ENCODE measurements at regions not wholly inside any gene's neighbourhood (a gene's known extent, or its start where the extent isn't known, plus 50 kb on each side); places are given as distances from the start of the nearest gene placed in this dataset.

- no peak for DNase-seq (ENCODE audit: low spot score)
- no peaks in the 10 kb centered on the region for H3K36me3 ChIP-seq (ENCODE audit: control insufficient read depth in 4 of 4, insufficient read depth in 3 of 4, low read depth in 1 of 4, low read length in 3 of 4)
- H3K4me3 ChIP-seq (ENCODE audit: low read depth in 1 of 3, low read length in 3 of 3), result no peak overlapping the region
- H3K4me1 ChIP-seq (ENCODE audit: control insufficient read depth in 4 of 4, insufficient read depth in 4 of 4, low read length in 3 of 4), result no peaks in the 10 kb centered on the region
- 92% methylated on average over 3 of the region's 3 CpGs for WGBS
- H3K27ac ChIP-seq (ENCODE audit: low read depth in 1 of 2, low read length in 2 of 2), result no peak overlapping the region
- no peak overlapping the region for H3K9ac ChIP-seq (ENCODE audit: low read depth in 1 of 2, low read length in 2 of 2)
- no peaks in the 10 kb centered on the region for H3K27me3 ChIP-seq (ENCODE audit: control insufficient read depth in 4 of 4, insufficient read depth in 4 of 4, low read length in 3 of 4)
- peaks cover 0 to 4% (median under 1%) of the 10 kb centered on the region in 4 donors for H3K9me3 ChIP-seq (ENCODE audit: control insufficient read depth in 4 of 4, low read length in 3 of 4)
- no peak for TF ChIP-seq EGR1 (IDR thresholded peaks at IDR 0.05; ENCODE audit: low read depth in 2 of 2)
- TF ChIP-seq FOXA2 (IDR thresholded peaks at IDR 0.05), result no peak
- TF ChIP-seq CTCF (IDR thresholded peaks at IDR 0.05; ENCODE audit: low read depth, low read length, missing input control), result no peak
- no peak for TF ChIP-seq REST (IDR thresholded peaks at IDR 0.05)
- TF ChIP-seq TAF1 (conservative IDR thresholded peaks at IDR 0.05), result no peak
Observed at GRCh38 chr11:103656382-103656781, 380.1 kb upstream of the DDI1 start.

- Histone ChIP-seq H3K27ac (ENCODE audit: low read depth in 1 of 2, low read length in 2 of 2) (no peak overlapping the region), H3K4me1 (ENCODE audit: control insufficient read depth in 4 of 4, insufficient read depth in 4 of 4, low read length in 3 of 4) (no peaks in the 10 kb centered on the region), H3K9ac (ENCODE audit: low read depth in 1 of 2, low read length in 2 of 2) (no peak overlapping the region), H3K4me3 (ENCODE audit: low read depth in 1 of 3, low read length in 3 of 3) (no peak overlapping the region), H3K27me3 (ENCODE audit: control insufficient read depth in 4 of 4, insufficient read depth in 4 of 4, low read length in 3 of 4) (no peaks in the 10 kb centered on the region), H3K9me3 (ENCODE audit: control insufficient read depth in 4 of 4, low read length in 3 of 4) (no peaks in the 10 kb centered on the region), H3K36me3 (ENCODE audit: control insufficient read depth in 4 of 4, insufficient read depth in 3 of 4, low read depth in 1 of 4, low read length in 3 of 4) (no peaks in the 10 kb centered on the region)
- no peak for TF ChIP-seq HNF4G (IDR thresholded peaks at IDR 0.05)
- no peak for TF ChIP-seq EGR1 (IDR thresholded peaks at IDR 0.05; ENCODE audit: low read depth in 2 of 2)
- TF ChIP-seq SP1 (IDR thresholded peaks at IDR 0.05), result no peak
- TF ChIP-seq NR2F2 (IDR thresholded peaks at IDR 0.05), result no peak
- TF ChIP-seq HNF4A (conservative IDR thresholded peaks at IDR 0.05), result no peak
- no peak for TF ChIP-seq ATF3 (IDR thresholded peaks at IDR 0.05)
- no peak for TF ChIP-seq JUND (IDR thresholded peaks at IDR 0.05)
- TF ChIP-seq FOXA1 (IDR thresholded peaks at IDR 0.05), result no peak
- no peak for TF ChIP-seq RAD21 (IDR thresholded peaks at IDR 0.05)
- TF ChIP-seq FOXA2 (IDR thresholded peaks at IDR 0.05), result no peak
- no peak for TF ChIP-seq MAX (IDR thresholded peaks at IDR 0.05)
- no peak for DNase-seq (ENCODE audit: low spot score)
Observed at GRCh38 chr11:103659206-103659618, 377.2 kb upstream of the DDI1 start.

- Histone ChIP-seq H3K9me3 (ENCODE audit: control insufficient read depth in 4 of 4, low read length in 3 of 4) (no peaks in the 10 kb centered on the region), H3K27ac (ENCODE audit: low read depth in 1 of 2, low read length in 2 of 2) (no peak overlapping the region), H3K36me3 (ENCODE audit: control insufficient read depth in 4 of 4, insufficient read depth in 3 of 4, low read depth in 1 of 4, low read length in 3 of 4) (no peaks in the 10 kb centered on the region), H3K4me3 (ENCODE audit: low read depth in 1 of 3, low read length in 3 of 3) (no peak overlapping the region), H3K4me1 (ENCODE audit: control insufficient read depth in 4 of 4, insufficient read depth in 4 of 4, low read length in 3 of 4) (no peaks in the 10 kb centered on the region), H3K9ac (ENCODE audit: low read depth in 1 of 2, low read length in 2 of 2) (no peak overlapping the region), H3K27me3 (ENCODE audit: control insufficient read depth in 4 of 4, insufficient read depth in 4 of 4, low read length in 3 of 4) (no peaks in the 10 kb centered on the region)
- no peak for DNase-seq (ENCODE audit: low spot score)
- TF ChIP-seq GABPA (IDR thresholded peaks at IDR 0.05 in 1 of 2, conservative IDR thresholded peaks at IDR 0.05 in 1 of 2) (no peak), FOXA1 (IDR thresholded peaks at IDR 0.05) (no peak), RAD21 (IDR thresholded peaks at IDR 0.05) (no peak), JUND (IDR thresholded peaks at IDR 0.05) (no peak), REST (IDR thresholded peaks at IDR 0.05) (no peak), ATF3 (IDR thresholded peaks at IDR 0.05) (no peak), EGR1 (IDR thresholded peaks at IDR 0.05; ENCODE audit: low read depth in 2 of 2) (no peak), SP1 (IDR thresholded peaks at IDR 0.05) (no peak), YY1 (IDR thresholded peaks at IDR 0.05) (no peak), MAX (IDR thresholded peaks at IDR 0.05) (no peak), FOXA2 (IDR thresholded peaks at IDR 0.05) (no peak), HNF4A (conservative IDR thresholded peaks at IDR 0.05) (no peak)
Observed at GRCh38 chr11:103659743-103660142, 376.7 kb upstream of the DDI1 start.

Measured in liver (tissue), 8 donors.